ENCODE measurements at regions not wholly inside any gene's neighbourhood (a gene's known extent, or its start where the extent isn't known, plus 50 kb on each side); places are given as distances from the start of the nearest gene placed in this dataset.

- WGBS (ENCODE audit: insufficient coverage) = 77% methylated on average over 10 of the region's 10 CpGs
- Mint-ChIP-seq H3K36me3 (peaks cover 7% of the 10 kb centered on the region), H3K27me3 (ENCODE audit: low read depth in 2 of 2) (no peaks in the 10 kb centered on the region), H3K4me3 (no peak overlapping the region), H3K27ac (no peak overlapping the region), H3K4me1 (no peaks in the 10 kb centered on the region), H3K9me3 (peaks cover 9 to 15% of the 10 kb centered on the region in 2 donors)
- DNase-seq (no peak), ATAC-seq (no peak)
- Histone ChIP-seq H3K4me1 (ENCODE audit: control insufficient read depth, insufficient read depth, low read length) (no peaks in the 10 kb centered on the region), H3K4me3 (ENCODE audit: low read length) (no peak overlapping the region), H3K27ac (ENCODE audit: low read length) (no peak overlapping the region), H3K27me3 (ENCODE audit: control insufficient read depth, insufficient read depth, low read length) (no peaks in the 10 kb centered on the region), H3K36me3 (ENCODE audit: control insufficient read depth, insufficient read depth, low read length) (no peaks in the 10 kb centered on the region), H3K9me3 (ENCODE audit: control insufficient read depth, insufficient read depth, low read length) (no peaks in the 10 kb centered on the region)
- intact Hi-C loops (cut with micrococcal nuclease) = no loop called here
- TF ChIP-seq, protein P1, sequence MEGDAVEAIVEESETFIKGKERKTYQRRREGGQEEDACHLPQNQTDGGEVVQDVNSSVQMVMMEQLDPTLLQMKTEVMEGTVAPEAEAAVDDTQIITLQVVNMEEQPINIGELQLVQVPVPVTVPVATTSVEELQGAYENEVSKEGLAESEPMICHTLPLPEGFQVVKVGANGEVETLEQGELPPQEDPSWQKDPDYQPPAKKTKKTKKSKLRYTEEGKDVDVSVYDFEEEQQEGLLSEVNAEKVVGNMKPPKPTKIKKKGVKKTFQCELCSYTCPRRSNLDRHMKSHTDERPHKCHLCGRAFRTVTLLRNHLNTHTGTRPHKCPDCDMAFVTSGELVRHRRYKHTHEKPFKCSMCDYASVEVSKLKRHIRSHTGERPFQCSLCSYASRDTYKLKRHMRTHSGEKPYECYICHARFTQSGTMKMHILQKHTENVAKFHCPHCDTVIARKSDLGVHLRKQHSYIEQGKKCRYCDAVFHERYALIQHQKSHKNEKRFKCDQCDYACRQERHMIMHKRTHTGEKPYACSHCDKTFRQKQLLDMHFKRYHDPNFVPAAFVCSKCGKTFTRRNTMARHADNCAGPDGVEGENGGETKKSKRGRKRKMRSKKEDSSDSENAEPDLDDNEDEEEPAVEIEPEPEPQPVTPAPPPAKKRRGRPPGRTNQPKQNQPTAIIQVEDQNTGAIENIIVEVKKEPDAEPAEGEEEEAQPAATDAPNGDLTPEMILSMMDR (IDR thresholded peaks at IDR 0.05) = no peak
Observed at GRCh38 chr13:60754211-60755090, 357.4 kb downstream of the TDRD3 start.

DNA sequence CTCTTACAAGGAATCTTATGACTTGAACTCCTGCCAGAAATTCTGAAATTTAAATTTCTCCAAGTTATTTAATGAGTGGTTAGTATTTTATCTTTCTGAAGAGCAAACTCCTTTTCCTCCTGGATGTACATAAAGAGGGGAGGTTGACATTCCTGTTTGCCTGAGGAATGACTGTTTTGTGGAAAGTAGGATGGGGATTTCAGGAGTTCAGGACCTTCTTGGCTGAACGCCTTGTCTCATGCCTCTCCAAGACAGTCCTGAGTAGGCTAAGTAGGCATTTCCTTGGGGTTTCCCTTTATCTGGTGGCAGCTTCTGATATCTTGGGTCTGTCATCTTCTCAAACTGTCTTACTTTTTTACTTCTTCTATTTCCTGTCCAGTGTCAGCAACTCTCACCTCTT is 356.6 kb downstream of the TDRD3 start:
- no peak overlapping the region for H3K4me3 ChIP-seq (ENCODE audit: low read length)
- Mint-ChIP-seq H3K4me3 (no peak overlapping the region), H3K36me3 (peaks cover 7% of the 10 kb centered on the region), H3K9me3 (peaks cover 9 to 15% of the 10 kb centered on the region in 2 donors), H3K27me3 (ENCODE audit: low read depth in 2 of 2) (no peaks in the 10 kb centered on the region), H3K4me1 (no peaks in the 10 kb centered on the region), H3K27ac (no peak overlapping the region)
- intact Hi-C loops (cut with micrococcal nuclease) = no loop called here
- H3K27ac ChIP-seq (ENCODE audit: low read length) = no peak overlapping the region
- H3K4me1 ChIP-seq (ENCODE audit: control insufficient read depth, insufficient read depth, low read length) = no peaks in the 10 kb centered on the region
- WGBS (ENCODE audit: insufficient coverage) = 88% methylated on average over 1 of the region's 1 CpG
- TF ChIP-seq, protein P1 (IDR thresholded peaks at IDR 0.05) = no peak
- ATAC-seq (no peak), DNase-seq (no peak)
- H3K36me3 ChIP-seq (ENCODE audit: control insufficient read depth, insufficient read depth, low read length) = no peaks in the 10 kb centered on the region
- H3K9me3 ChIP-seq (ENCODE audit: control insufficient read depth, insufficient read depth, low read length) = no peaks in the 10 kb centered on the region
- no peaks in the 10 kb centered on the region for H3K27me3 ChIP-seq (ENCODE audit: control insufficient read depth, insufficient read depth, low read length)

DNA sequence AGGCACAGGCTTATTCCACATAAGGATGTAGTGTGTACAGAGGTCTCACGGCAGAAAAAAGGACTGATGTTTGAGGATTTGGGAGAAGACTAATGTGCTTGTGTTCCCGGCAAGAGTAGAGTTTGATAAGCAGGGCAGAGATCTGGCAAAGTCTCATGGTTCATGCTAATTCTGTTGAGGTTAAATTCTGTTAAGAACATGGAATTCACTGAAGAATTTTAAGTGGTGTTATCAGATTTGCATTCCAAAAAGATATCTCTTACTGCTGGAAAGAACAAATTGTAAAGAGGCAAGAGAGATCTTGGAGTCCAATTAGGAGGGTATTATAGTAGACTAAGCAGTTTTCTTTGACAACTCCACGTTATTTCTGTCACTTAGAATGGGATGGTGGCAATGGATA is 348.3 kb downstream of the TDRD3 start:
- Histone ChIP-seq H3K4me1 (ENCODE audit: control insufficient read depth, insufficient read depth, low read length) (no peaks in the 10 kb centered on the region), H3K27me3 (ENCODE audit: control insufficient read depth, insufficient read depth, low read length) (no peaks in the 10 kb centered on the region), H3K27ac (ENCODE audit: low read length) (no peak overlapping the region), H3K4me3 (ENCODE audit: low read length) (no peak overlapping the region), H3K9me3 (ENCODE audit: control insufficient read depth, insufficient read depth, low read length) (no peaks in the 10 kb centered on the region), H3K36me3 (ENCODE audit: control insufficient read depth, insufficient read depth, low read length) (no peaks in the 10 kb centered on the region)
- TF ChIP-seq, protein P1 (IDR thresholded peaks at IDR 0.05) = no peak
- no peak overlapping the region for H3K4me3 Mint-ChIP-seq
- intact Hi-C loops (cut with micrococcal nuclease) = no loop called here
- no peaks in the 10 kb centered on the region for H3K36me3 Mint-ChIP-seq
- no peak for DNase-seq
- H3K27ac Mint-ChIP-seq = no peak overlapping the region
- WGBS (ENCODE audit: insufficient coverage) = 85% methylated on average over 3 of the region's 3 CpGs
- no peak for ATAC-seq
- H3K27me3 Mint-ChIP-seq (ENCODE audit: low read depth in 2 of 2) = no peaks in the 10 kb centered on the region
- peaks cover 13 to 14% of the 10 kb centered on the region in 2 donors for H3K9me3 Mint-ChIP-seq
- H3K4me1 Mint-ChIP-seq = no peaks in the 10 kb centered on the region

- H3K4me3 Mint-ChIP-seq = no peak overlapping the region
- peaks cover 6 to 8% of the 10 kb centered on the region in 2 donors for H3K9me3 Mint-ChIP-seq
- H3K27me3 Mint-ChIP-seq (ENCODE audit: low read depth in 2 of 2) = no peaks in the 10 kb centered on the region
- Histone ChIP-seq H3K27me3 (ENCODE audit: control insufficient read depth, insufficient read depth, low read length) (no peaks in the 10 kb centered on the region), H3K36me3 (ENCODE audit: control insufficient read depth, insufficient read depth, low read length) (no peaks in the 10 kb centered on the region), H3K27ac (ENCODE audit: low read length) (no peak overlapping the region), H3K4me1 (ENCODE audit: control insufficient read depth, insufficient read depth, low read length) (no peaks in the 10 kb centered on the region), H3K4me3 (ENCODE audit: low read length) (no peak overlapping the region), H3K9me3 (ENCODE audit: control insufficient read depth, insufficient read depth, low read length) (peaks cover 5% of the 10 kb centered on the region)
- no peak for DNase-seq
- H3K4me1 Mint-ChIP-seq = no peaks in the 10 kb centered on the region
- TF ChIP-seq, protein P1 (IDR thresholded peaks at IDR 0.05) = no peak
- no peak for ATAC-seq
- H3K27ac Mint-ChIP-seq = no peak overlapping the region
- intact Hi-C loops (cut with micrococcal nuclease) = no loop called here
- H3K36me3 Mint-ChIP-seq = no peaks in the 10 kb centered on the region
Observed at GRCh38 chr13:60733933-60734332, 336.9 kb downstream of the TDRD3 start.

Data from natural killer cell (primary cell).